Psoas muscle (tissue), 7 donors: ENCODE measurements at regions not wholly inside any gene's neighbourhood (a gene's known extent, or its start where the extent isn't known, plus 50 kb on each side); places are given as distances from the start of the nearest gene placed in this dataset.
A peak's percentile ranks its signal among the peaks of the same experiment; 100 is the strongest.

ENCODE experiments used
- ATAC-seq, 4 donors: fragments of 200-7000 bp; cut with Tn5 transposase; one replicate each; pipeline ENCODE4 v1.9.1; 2020; ENCODE audit warnings: moderate library complexity in 3 of 4, mild to moderate bottlenecking in 2 of 4
- DNase-seq, 2 donors: peaks; one replicate each; pipeline ENCODE4 v3.0.0-alpha.2; 2020
- H3K27ac ChIP-seq: fragments of 200-600 bp; one replicate; pipeline ENCODE4 v1.8.0; 2022
- H3K27me3 ChIP-seq, 3 donors: fragments of 200-600 bp in 1 of 3; one replicate each; pipeline versions ENCODE4 v1.6.1 to v1.8.0; 2013 to 2022; ENCODE audit warnings: low read length in 2 of 3, mild to moderate bottlenecking in 2 of 3, moderate library complexity in 1 of 3; ENCODE audit not compliant: insufficient read depth in 3 of 3
- H3K36me3 ChIP-seq, 2 donors: fragments of 200-600 bp in 1 of 2; one replicate each; pipeline versions ENCODE4 v1.6.1 to v1.8.0; 2013 to 2022; ENCODE audit warnings: low read depth in 1 of 2, mild to moderate bottlenecking in 1 of 2, moderate library complexity in 1 of 2; ENCODE audit not compliant: insufficient read depth in 1 of 2
- H3K4me1 ChIP-seq: fragments of 200-600 bp; one replicate; pipeline ENCODE4 v1.8.0; 2022
- H3K4me3 ChIP-seq: fragments of 200-600 bp; one replicate; pipeline ENCODE4 v1.8.0; 2022; ENCODE audit warnings: mild to moderate bottlenecking
- H3K9me3 ChIP-seq: fragments of 200-600 bp; one replicate; pipeline ENCODE4 v1.8.0; 2022
- WGBS, 3 donors: extraction: QIAGEN DNeasy Blood & Tissue Kit; methylation state at CpG; one replicate each; pipeline versions ENCODE4 v1.1.6 to v1.1.7; 2013; 5-methylcytosine and 5-hydroxymethylcytosine counted together
- intact Hi-C, 2 donors: fragments of 100-400 bp; cut with DNase I; formaldehyde crosslinking; loops; one replicate each; pipeline versions ENCODE4 v1.11.0 to v1.14.2; 2022
- TF ChIP-seq, protein P1 (sequence below): fragments of 200-600 bp; IDR thresholded peaks from one replicate; pipeline ENCODE4 v1.8.0; 2022; ENCODE audit warnings: antibody characterized with exemption
- donor health status: healthy with polysubstance abuse.
- donor health status: DM: no; HTN: no; CAD: no; lungs with moderate emphysema.
- donor health status: Bipolar disorder and iron deficiency.
- donor health status: healthy.
- donor health status: DM: yes; HTN: yes; CAD: no.
- donor health status: DM: no; HTN: no; CAD: no.
- donor health status: DM: yes; HTN: yes; CAD: no.

DNA sequence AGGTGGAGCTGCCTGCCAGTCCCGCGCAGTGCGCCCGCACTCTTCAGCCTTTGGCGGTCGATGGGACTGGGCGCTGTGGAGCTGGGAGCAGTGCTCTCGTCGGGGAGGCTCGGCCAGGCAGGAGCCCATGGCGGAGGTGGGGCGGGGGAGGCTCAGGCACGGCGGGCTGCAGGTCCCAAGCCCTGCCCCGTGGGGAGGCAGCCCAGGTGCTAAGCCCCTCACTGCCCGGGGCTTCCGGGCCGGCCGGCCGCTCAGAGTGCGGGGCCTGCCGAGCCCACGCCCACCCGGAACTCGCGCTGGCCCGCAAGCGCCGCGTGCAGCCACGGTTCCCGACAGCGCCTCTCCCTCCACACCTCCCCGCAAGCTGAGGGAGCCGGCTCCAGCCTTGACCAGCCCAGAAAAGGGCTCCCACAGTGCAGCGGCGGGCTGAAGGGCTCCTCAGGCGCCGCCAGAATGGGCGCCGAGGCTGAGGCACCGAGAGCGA lies 316.4 kb downstream of the RND3 start:
- H3K4me1 ChIP-seq, result no peaks in the 10 kb centered on the region
- no peak overlapping the region for H3K4me3 ChIP-seq
- H3K27ac ChIP-seq, result no peak overlapping the region
- H3K36me3 ChIP-seq, result no peaks in the 10 kb centered on the region
- no peaks in the 10 kb centered on the region for H3K27me3 ChIP-seq
- DNase-seq (no peak), ATAC-seq (no peak)
- no peaks in the 10 kb centered on the region for H3K9me3 ChIP-seq
- intact Hi-C loops, result no loop called here
- 98 to 99% (median 98%) methylated on average over 32 to 43 of the region's 43 CpGs for WGBS, 3 donors
- TF ChIP-seq, protein P1, sequence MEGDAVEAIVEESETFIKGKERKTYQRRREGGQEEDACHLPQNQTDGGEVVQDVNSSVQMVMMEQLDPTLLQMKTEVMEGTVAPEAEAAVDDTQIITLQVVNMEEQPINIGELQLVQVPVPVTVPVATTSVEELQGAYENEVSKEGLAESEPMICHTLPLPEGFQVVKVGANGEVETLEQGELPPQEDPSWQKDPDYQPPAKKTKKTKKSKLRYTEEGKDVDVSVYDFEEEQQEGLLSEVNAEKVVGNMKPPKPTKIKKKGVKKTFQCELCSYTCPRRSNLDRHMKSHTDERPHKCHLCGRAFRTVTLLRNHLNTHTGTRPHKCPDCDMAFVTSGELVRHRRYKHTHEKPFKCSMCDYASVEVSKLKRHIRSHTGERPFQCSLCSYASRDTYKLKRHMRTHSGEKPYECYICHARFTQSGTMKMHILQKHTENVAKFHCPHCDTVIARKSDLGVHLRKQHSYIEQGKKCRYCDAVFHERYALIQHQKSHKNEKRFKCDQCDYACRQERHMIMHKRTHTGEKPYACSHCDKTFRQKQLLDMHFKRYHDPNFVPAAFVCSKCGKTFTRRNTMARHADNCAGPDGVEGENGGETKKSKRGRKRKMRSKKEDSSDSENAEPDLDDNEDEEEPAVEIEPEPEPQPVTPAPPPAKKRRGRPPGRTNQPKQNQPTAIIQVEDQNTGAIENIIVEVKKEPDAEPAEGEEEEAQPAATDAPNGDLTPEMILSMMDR, result no peak

DNA sequence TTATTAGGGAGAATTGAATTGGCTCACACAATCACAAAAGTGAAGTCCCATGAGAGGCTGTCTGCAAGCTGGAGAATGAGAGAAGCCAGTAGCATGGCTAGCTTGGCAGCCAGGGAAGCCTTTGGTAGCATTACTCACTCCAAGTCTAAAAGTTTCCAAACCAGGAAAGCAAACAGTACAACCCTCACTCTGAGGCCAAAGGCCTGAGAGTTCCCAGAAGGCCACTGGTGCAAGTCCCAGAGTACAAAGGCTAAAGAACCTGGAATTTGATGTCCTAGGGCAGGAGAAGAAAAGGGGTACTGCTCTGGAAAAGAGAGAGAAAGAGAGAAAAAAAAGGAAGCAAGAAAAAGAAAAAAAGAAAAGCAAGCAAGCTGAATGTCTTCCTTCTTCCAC lies 318.2 kb downstream of the RND3 start:
- Histone ChIP-seq H3K4me1 (no peaks in the 10 kb centered on the region), H3K4me3 (no peak overlapping the region), H3K9me3 (no peaks in the 10 kb centered on the region), H3K27me3 (no peaks in the 10 kb centered on the region), H3K36me3 (no peaks in the 10 kb centered on the region), H3K27ac (no peak overlapping the region)
- TF ChIP-seq, protein P1, result no peak
- peak; percentile 30 to 61 for DNase-seq
- peak in 3 of 4 donors; percentile 41 to 57 (median 51) for ATAC-seq
- intact Hi-C loops, result no loop called here

DNA sequence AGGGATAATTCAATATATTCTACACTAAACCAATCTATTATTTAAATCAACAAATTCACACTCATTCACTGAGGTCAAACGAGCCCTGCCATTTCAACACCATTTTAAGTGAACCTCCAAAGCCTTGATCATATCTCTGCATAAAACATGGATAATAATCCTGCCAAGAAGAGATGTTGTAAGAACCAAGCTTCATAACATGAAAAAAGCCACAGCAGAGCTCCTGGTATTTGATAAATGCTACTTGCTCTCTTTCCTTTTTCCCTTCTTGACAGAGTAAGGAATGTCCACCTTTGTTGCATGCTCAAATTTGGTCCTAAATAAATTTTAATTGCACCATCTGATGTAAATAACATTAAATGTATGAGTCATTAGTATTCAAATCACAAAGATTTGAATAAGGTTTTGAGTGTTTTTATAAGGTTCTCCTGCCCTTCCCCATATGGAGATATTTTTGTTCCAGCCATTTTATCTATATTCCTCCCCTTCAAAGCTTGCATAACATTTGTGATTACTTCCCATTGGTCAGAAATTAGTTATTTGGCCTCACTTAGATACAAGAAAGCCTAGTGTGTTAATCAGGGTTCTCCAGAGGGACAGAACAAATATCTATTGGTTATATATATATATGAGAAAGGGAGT lies 318.8 kb downstream of the RND3 start:
- WGBS, 3 donors, result 45 to 62% (median 57%) methylated on average over 1 of the region's 1 CpG
- TF ChIP-seq, protein P1, result no peak
- no peaks in the 10 kb centered on the region for H3K9me3 ChIP-seq
- no peak overlapping the region for H3K4me3 ChIP-seq
- no peaks in the 10 kb centered on the region for H3K27me3 ChIP-seq
- no peaks in the 10 kb centered on the region for H3K4me1 ChIP-seq
- peak in 1 of 4 donors; percentile 38 for ATAC-seq
- no peak for DNase-seq
- intact Hi-C loops, result no loop called here
- H3K27ac ChIP-seq, result no peak overlapping the region
- H3K36me3 ChIP-seq, result no peaks in the 10 kb centered on the region

DNA sequence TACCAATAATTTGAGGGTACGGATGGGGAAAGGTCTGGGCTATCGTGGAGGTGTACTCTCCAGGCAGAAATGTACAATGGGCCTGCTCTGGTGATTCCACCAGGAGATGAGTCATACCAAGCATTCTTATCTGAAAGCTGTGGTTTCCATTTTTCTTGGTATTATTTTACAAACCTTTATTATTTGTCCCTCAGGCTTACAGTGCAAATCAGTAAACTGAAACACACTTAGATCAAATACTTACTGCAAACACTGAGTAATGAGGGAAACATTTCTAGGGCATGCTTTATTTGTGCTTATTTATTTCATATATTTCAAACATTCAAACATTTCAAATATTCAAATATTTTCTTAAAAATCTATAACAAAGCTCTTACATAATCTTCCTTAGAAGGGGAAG lies 319.8 kb downstream of the RND3 start:
- 91 to 96% (median 95%) methylated on average over 2 of the region's 2 CpGs for WGBS, 3 donors
- no peaks in the 10 kb centered on the region for H3K9me3 ChIP-seq
- no peak overlapping the region for H3K4me3 ChIP-seq
- intact Hi-C loops, result no loop called here
- no peak for ATAC-seq
- no peaks in the 10 kb centered on the region for H3K4me1 ChIP-seq
- H3K27me3 ChIP-seq, result no peaks in the 10 kb centered on the region
- no peak for DNase-seq
- no peaks in the 10 kb centered on the region for H3K36me3 ChIP-seq
- TF ChIP-seq, protein P1, result no peak
- no peak overlapping the region for H3K27ac ChIP-seq
